Activated naive CD4-positive, alpha-beta T cell treated with anti-CD3 and anti-CD28 coated beads, Interleukin-2, amount 50 U/mL, for 24 hours (primary cell): ENCODE measurements at regions not wholly inside any gene's neighbourhood (a gene's known extent, or its start where the extent isn't known, plus 50 kb on each side); places are given as distances from the start of the nearest gene placed in this dataset.

Experiments used
- H3K27ac Mint-ChIP-seq: one replicate; pipeline ENCODE4 v1.8.0; 2021; ENCODE audit warnings: mild to moderate bottlenecking, mixed read lengths
- H3K27me3 Mint-ChIP-seq: one replicate; pipeline ENCODE4 v1.8.0; 2021; ENCODE audit warnings: mixed read lengths
- H3K36me3 Mint-ChIP-seq: one replicate; pipeline ENCODE4 v1.8.0; 2021; ENCODE audit warnings: mixed read lengths
- H3K4me1 Mint-ChIP-seq: one replicate; pipeline ENCODE4 v1.8.0; 2021; ENCODE audit warnings: mixed read lengths
- H3K4me3 Mint-ChIP-seq: one replicate; pipeline ENCODE4 v1.8.0; 2021; ENCODE audit warnings: mild to moderate bottlenecking, mixed read lengths
- H3K9me3 Mint-ChIP-seq: one replicate; pipeline ENCODE4 v1.8.0; 2021; ENCODE audit warnings: mixed read lengths

DNA sequence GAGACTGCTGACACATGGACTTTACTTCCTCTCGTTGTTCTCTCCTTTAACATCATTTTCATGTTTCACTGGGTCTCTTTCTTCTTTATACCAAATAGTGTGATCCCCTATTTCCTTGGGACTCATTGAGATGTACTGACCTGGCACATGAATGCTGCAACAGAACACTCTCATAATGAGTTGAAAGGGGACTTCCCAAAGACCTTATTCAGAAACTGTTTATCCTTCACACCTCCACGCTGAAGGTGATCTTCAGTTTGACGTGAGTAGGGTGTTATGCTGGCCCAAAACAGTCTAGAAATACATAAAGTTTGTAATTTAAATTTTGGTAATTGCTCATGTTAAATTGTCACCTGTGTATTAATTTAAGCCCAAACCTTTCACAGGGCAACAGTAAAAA is 1096.8 kb upstream of the GYPC start:
- H3K4me1 Mint-ChIP-seq: no peaks in the 10 kb centered on the region
- H3K36me3 Mint-ChIP-seq: no peaks in the 10 kb centered on the region
- no peaks in the 10 kb centered on the region for H3K27me3 Mint-ChIP-seq
- no peak overlapping the region for H3K4me3 Mint-ChIP-seq
- H3K27ac Mint-ChIP-seq: no peak overlapping the region
- no peaks in the 10 kb centered on the region for H3K9me3 Mint-ChIP-seq

DNA sequence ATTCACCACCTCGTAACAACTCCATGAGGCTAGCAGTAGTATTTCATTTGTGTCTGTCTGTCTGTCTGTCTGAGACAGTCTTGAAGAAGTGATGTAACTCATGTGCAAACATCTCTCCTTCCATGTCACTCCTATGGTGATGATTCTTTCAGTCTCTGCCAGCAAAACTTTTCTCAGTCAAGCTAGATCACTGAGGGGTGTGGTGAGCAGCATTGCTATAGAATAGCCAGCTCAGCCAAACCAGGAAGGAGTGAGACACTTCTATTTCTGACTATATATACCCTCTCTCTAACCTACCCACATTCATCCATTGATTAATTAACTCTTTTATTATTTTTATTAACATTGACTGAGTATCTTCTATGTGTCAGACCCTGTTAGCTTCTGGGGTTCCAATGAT is 1095.1 kb upstream of the GYPC start:
- Mint-ChIP-seq H3K27ac (no peak overlapping the region), H3K9me3 (no peaks in the 10 kb centered on the region), H3K27me3 (no peaks in the 10 kb centered on the region), H3K4me1 (no peaks in the 10 kb centered on the region), H3K36me3 (no peaks in the 10 kb centered on the region), H3K4me3 (no peak overlapping the region)

DNA sequence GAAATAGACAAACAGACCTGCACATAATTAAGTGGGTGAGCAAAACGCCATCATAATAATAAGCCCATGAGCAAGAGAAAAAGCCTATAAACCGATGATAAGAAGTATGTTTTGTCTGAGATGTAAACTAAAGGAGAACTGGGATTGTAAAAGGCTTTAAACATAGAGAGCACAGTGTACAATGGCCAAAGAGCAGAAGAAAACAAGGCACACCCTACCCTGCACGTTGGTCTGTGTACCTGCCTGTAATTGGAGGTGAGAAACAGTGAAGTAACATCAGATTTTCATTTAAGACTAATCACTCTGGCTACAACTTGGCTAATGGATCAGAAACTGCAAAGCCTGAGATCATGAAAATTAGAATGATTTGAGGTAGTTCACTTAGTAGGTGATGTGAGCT is 1094.7 kb upstream of the GYPC start:
- H3K27ac Mint-ChIP-seq: no peak overlapping the region
- H3K9me3 Mint-ChIP-seq: peaks cover under 1% of the 10 kb centered on the region
- H3K4me1 Mint-ChIP-seq: no peaks in the 10 kb centered on the region
- H3K27me3 Mint-ChIP-seq: no peaks in the 10 kb centered on the region
- H3K4me3 Mint-ChIP-seq: no peak overlapping the region
- H3K36me3 Mint-ChIP-seq: no peaks in the 10 kb centered on the region

DNA sequence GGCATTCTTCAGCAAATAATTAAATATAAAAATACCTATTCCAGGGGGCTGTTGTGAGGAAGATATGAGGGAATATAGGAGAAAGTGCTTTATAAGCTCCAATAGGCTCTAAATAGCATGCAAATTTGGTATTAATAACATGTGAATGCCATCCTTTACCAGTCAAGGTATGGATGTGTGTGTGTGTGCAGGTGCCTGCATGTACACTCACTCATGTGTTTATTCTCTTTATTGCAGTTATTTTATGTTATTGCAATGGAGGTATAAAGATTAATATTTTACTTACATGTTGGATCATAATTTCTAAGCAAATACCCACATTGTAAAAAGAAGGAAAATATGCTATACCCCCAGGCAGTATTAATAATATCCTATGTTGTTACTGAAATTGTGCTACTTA is 1093.0 kb upstream of the GYPC start:
- Mint-ChIP-seq H3K27ac (no peak overlapping the region), H3K9me3 (peaks cover 3% of the 10 kb centered on the region), H3K36me3 (no peaks in the 10 kb centered on the region), H3K4me1 (no peaks in the 10 kb centered on the region), H3K4me3 (no peak overlapping the region), H3K27me3 (no peaks in the 10 kb centered on the region)

GRCh38 chr2:125564471-125564870 is 1091.5 kb upstream of the GYPC start:
- no peak overlapping the region for H3K27ac Mint-ChIP-seq
- no peaks in the 10 kb centered on the region for H3K36me3 Mint-ChIP-seq
- no peak overlapping the region for H3K4me3 Mint-ChIP-seq
- no peaks in the 10 kb centered on the region for H3K4me1 Mint-ChIP-seq
- H3K9me3 Mint-ChIP-seq: peaks cover 7% of the 10 kb centered on the region
- H3K27me3 Mint-ChIP-seq: no peaks in the 10 kb centered on the region

GRCh38 chr2:125566422-125566821 is 1089.5 kb upstream of the GYPC start:
- no peaks in the 10 kb centered on the region for H3K4me1 Mint-ChIP-seq
- H3K9me3 Mint-ChIP-seq: peaks cover 10% of the 10 kb centered on the region
- H3K36me3 Mint-ChIP-seq: no peaks in the 10 kb centered on the region
- H3K27ac Mint-ChIP-seq: no peak overlapping the region
- no peak overlapping the region for H3K4me3 Mint-ChIP-seq
- H3K27me3 Mint-ChIP-seq: no peaks in the 10 kb centered on the region

- Mint-ChIP-seq H3K27ac (no peak overlapping the region), H3K9me3 (peaks cover 10% of the 10 kb centered on the region), H3K4me3 (no peak overlapping the region), H3K36me3 (no peaks in the 10 kb centered on the region), H3K4me1 (no peaks in the 10 kb centered on the region), H3K27me3 (no peaks in the 10 kb centered on the region)
Observed at GRCh38 chr2:125567100-125567499, 1088.9 kb upstream of the GYPC start.

- Mint-ChIP-seq H3K27me3 (no peaks in the 10 kb centered on the region), H3K36me3 (no peaks in the 10 kb centered on the region), H3K9me3 (peaks cover 7% of the 10 kb centered on the region), H3K4me1 (no peaks in the 10 kb centered on the region), H3K27ac (no peak overlapping the region), H3K4me3 (no peak overlapping the region)
Observed at GRCh38 chr2:125572660-125573059, 1083.3 kb upstream of the GYPC start.

GRCh38 chr2:125573432-125573831 is 1082.5 kb upstream of the GYPC start:
- H3K36me3 Mint-ChIP-seq: no peaks in the 10 kb centered on the region
- H3K4me3 Mint-ChIP-seq: no peak overlapping the region
- H3K9me3 Mint-ChIP-seq: peaks cover 7% of the 10 kb centered on the region
- H3K4me1 Mint-ChIP-seq: no peaks in the 10 kb centered on the region
- H3K27ac Mint-ChIP-seq: no peak overlapping the region
- no peaks in the 10 kb centered on the region for H3K27me3 Mint-ChIP-seq

DNA sequence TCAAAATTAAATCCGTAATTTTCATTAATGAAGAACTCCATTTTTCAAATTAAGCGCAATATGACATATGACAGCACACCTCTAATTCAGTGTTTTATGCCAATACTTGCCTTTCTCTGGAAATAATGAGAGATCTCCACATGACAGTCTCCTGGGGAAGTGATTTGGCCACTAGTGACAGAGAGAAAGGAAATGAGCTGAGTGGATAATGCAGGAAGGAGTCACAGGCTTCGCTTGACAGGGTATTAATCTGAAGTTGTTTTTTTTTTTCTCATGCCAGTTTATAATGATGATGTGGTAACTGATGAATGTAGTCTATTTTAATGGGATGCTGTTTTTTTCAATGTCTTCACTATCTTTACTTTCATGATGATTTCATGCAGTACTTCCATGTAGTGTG is 1079.4 kb upstream of the GYPC start:
- Mint-ChIP-seq H3K27ac (no peak overlapping the region), H3K4me1 (no peaks in the 10 kb centered on the region), H3K9me3 (no peaks in the 10 kb centered on the region), H3K4me3 (no peak overlapping the region), H3K27me3 (no peaks in the 10 kb centered on the region), H3K36me3 (no peaks in the 10 kb centered on the region)

DNA sequence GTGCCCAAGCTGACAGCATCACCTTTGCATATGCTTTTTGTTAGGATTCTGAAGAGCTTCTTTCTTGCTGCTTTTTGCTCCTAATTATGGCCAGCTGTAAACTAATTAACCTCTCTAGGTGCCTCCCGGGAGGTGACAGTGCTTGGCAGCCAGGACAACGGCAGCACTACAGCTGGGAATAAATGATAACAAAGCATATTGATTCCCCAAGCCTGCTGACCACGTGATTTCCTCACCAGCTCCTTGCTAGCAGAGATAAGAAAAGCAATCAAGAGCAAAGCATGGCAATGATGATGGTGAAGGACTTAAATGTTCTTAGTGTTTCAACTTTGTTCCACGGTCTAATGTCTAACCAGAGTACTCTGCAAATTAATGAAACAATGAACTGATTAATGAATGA is 1074.4 kb upstream of the GYPC start:
- no peak overlapping the region for H3K27ac Mint-ChIP-seq
- no peak overlapping the region for H3K4me3 Mint-ChIP-seq
- no peaks in the 10 kb centered on the region for H3K9me3 Mint-ChIP-seq
- H3K27me3 Mint-ChIP-seq: no peaks in the 10 kb centered on the region
- H3K36me3 Mint-ChIP-seq: no peaks in the 10 kb centered on the region
- H3K4me1 Mint-ChIP-seq: no peaks in the 10 kb centered on the region

- no peak overlapping the region for H3K4me3 Mint-ChIP-seq
- no peaks in the 10 kb centered on the region for H3K27me3 Mint-ChIP-seq
- H3K4me1 Mint-ChIP-seq: no peaks in the 10 kb centered on the region
- H3K36me3 Mint-ChIP-seq: no peaks in the 10 kb centered on the region
- H3K9me3 Mint-ChIP-seq: no peaks in the 10 kb centered on the region
- no peak overlapping the region for H3K27ac Mint-ChIP-seq
Observed at GRCh38 chr2:125582516-125582915, 1073.4 kb upstream of the GYPC start.

DNA sequence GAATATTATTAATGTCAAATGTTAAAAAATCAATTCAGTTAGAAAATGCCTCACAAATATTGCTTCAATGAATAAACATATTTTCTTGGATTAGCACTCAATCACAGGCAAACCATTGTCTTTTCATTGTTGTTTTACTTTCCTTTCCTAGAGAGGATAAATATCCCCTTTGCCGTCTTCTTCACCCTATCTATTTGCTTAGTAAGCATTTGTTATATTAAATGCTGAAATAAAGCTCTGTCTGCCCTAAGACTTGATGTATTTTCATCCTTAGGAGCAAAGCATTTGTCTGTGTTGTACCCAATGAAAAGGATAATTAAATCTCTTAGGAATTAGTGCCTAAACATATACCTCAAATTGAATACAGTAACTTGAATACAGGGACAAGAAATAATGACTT is 1071.2 kb upstream of the GYPC start:
- Mint-ChIP-seq H3K4me1 (no peaks in the 10 kb centered on the region), H3K9me3 (no peaks in the 10 kb centered on the region), H3K4me3 (no peak overlapping the region), H3K27ac (no peak overlapping the region), H3K36me3 (no peaks in the 10 kb centered on the region), H3K27me3 (no peaks in the 10 kb centered on the region)

GRCh38 chr2:125588780-125589179 is 1067.2 kb upstream of the GYPC start:
- H3K9me3 Mint-ChIP-seq: peaks cover 5% of the 10 kb centered on the region
- H3K36me3 Mint-ChIP-seq: no peaks in the 10 kb centered on the region
- no peak overlapping the region for H3K4me3 Mint-ChIP-seq
- no peak overlapping the region for H3K27ac Mint-ChIP-seq
- H3K27me3 Mint-ChIP-seq: no peaks in the 10 kb centered on the region
- no peaks in the 10 kb centered on the region for H3K4me1 Mint-ChIP-seq

DNA sequence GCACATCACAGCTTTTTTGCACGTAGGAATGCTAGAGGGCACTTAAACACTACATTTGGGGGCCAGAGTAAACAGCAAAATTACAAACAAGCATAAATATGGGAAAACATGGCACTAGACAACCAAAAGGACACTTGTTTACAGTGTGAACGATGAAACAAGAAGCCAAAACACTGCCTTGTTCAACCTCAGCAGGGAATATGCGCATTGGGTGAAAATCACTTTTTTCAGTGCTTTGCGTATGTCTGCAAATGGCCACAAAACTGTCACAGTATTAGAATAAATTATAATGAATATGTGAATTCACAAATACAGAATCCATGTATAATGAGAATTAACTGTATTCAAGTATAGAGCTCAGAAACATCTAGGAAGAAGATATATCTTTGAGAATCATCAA is 1064.0 kb upstream of the GYPC start:
- H3K36me3 Mint-ChIP-seq: no peaks in the 10 kb centered on the region
- no peaks in the 10 kb centered on the region for H3K4me1 Mint-ChIP-seq
- H3K4me3 Mint-ChIP-seq: no peak overlapping the region
- no peak overlapping the region for H3K27ac Mint-ChIP-seq
- peaks cover 5% of the 10 kb centered on the region for H3K9me3 Mint-ChIP-seq
- H3K27me3 Mint-ChIP-seq: no peaks in the 10 kb centered on the region

- no peaks in the 10 kb centered on the region for H3K4me1 Mint-ChIP-seq
Observed at GRCh38 chr2:125593036-125593435, 1062.9 kb upstream of the GYPC start.

DNA sequence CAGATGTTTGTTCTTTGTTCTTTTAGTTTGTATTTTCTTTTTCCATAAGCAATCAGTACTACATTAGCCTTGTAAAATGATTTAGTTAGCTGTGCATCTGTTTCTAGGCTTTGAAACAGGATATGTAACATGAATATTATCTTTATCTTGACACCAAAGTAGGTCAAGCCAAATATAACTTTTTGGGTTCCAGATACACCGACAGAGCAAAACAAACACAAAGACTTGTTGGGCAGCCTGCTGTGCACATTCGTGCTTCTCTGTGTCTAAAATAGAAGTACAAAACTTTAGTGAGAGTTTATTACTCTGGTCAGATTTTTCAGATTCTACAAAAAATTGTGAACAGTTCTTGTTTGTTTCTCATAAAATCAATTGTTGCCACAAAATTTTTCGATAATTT is 1059.3 kb upstream of the GYPC start:
- H3K4me1 Mint-ChIP-seq: no peaks in the 10 kb centered on the region
- no peak overlapping the region for H3K27ac Mint-ChIP-seq
- peaks cover 5% of the 10 kb centered on the region for H3K9me3 Mint-ChIP-seq
- H3K27me3 Mint-ChIP-seq: no peaks in the 10 kb centered on the region
- H3K36me3 Mint-ChIP-seq: no peaks in the 10 kb centered on the region
- H3K4me3 Mint-ChIP-seq: no peak overlapping the region

More at GRCh38 chr2:125593036-125593435, 1062.9 kb upstream of the GYPC start:
- Mint-ChIP-seq H3K27ac (no peak overlapping the region), H3K4me3 (no peak overlapping the region), H3K9me3 (peaks cover 5% of the 10 kb centered on the region), H3K36me3 (no peaks in the 10 kb centered on the region), H3K27me3 (no peaks in the 10 kb centered on the region)
